Mesodermal cell (in vitro differentiated cells): ENCODE measurements at regions not wholly inside any gene's neighbourhood (a gene's known extent, or its start where the extent isn't known, plus 50 kb on each side); places are given as distances from the start of the nearest gene placed in this dataset.

Source experiments
- H3K27ac ChIP-seq: 2 replicates; pipeline ENCODE4 v1.7.0; 2013; ENCODE audit warnings: mild to moderate bottlenecking, low read depth, low read length, moderate library complexity; ENCODE audit not compliant: severe bottlenecking
- H3K36me3 ChIP-seq: 2 replicates; pipeline ENCODE4 v1.7.1; 2013; ENCODE audit warnings: mild to moderate bottlenecking, low read length, moderate library complexity; ENCODE audit not compliant: control insufficient read depth, insufficient read depth
- H3K4me1 ChIP-seq: one replicate; pipeline ENCODE4 v1.7.1; 2013; ENCODE audit warnings: mild to moderate bottlenecking, low read length; ENCODE audit not compliant: insufficient read depth, control insufficient read depth, poor library complexity, severe bottlenecking
- H3K4me3 ChIP-seq: 2 replicates; pipeline ENCODE4 v1.7.0; 2013; ENCODE audit warnings: low read length, control low read depth, mild to moderate bottlenecking; ENCODE audit not compliant: insufficient read depth, poor library complexity, severe bottlenecking; ENCODE audit errors: extremely low read depth
- H3K9me3 ChIP-seq: 2 replicates; pipeline ENCODE4 v1.7.1; 2013; ENCODE audit warnings: mild to moderate bottlenecking, low read length, moderate library complexity; ENCODE audit not compliant: control insufficient read depth
- WGBS, 2 experiments: methylation state at CpG; one replicate each; pipeline ENCODE4 v1.1.5; 2013; ENCODE audit warnings: missing lambda C conversion rate in 2 of 2; ENCODE audit not compliant: insufficient coverage in 2 of 2; 5-methylcytosine and 5-hydroxymethylcytosine counted together

DNA sequence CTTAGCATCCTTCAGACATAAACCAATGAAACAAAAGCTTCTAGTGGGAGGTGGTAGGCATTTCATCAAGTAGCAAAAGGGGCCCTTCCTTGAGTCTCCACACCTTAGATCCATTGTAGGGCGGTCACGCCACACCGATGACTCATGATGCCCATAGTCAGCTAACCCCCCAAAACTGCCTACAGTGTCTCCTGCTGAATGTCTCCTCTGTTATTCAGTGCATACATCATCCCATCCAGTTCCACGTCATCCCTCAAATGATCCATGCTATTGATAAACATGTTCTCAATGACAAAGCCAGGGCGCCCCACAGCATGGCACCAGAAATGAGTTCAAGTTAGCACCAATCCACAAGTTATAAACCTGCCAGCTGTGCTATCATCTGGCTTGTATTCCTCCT is 57.4 kb upstream of the ACKR3 start:
- no peak overlapping the region for H3K4me3 ChIP-seq
- H3K4me1 ChIP-seq = no peaks in the 10 kb centered on the region
- H3K9me3 ChIP-seq = no peaks in the 10 kb centered on the region
- 91 to 100% methylated on average over 5 of the region's 5 CpGs for WGBS, 2 experiments
- no peaks in the 10 kb centered on the region for H3K36me3 ChIP-seq
- no peak overlapping the region for H3K27ac ChIP-seq

DNA sequence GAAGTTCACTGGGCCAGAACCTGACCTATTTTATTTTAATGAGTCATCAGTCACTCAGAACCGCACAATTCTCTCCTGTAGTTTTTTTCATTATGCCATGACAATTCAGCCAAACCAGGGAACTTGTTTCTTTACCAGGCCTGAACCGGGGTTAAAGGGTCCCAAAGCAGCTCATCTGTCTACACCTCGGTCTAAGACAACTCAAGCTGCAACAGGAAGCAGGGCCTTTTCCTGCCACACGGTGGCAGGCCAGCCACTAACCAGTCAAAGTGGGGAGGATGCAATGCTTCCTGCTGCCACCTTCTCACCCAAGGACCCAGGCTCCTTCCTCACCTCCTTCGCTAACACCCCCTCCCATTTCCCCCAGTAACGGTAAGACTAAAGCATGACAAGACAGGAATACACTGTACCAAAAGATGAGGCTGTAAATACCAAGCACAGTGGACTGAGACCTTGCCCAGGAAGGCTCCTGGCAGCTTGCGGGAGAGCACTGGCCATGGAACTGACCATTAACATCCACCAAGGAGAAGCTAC is 56.7 kb upstream of the ACKR3 start:
- Histone ChIP-seq H3K36me3 (no peaks in the 10 kb centered on the region), H3K27ac (no peak overlapping the region), H3K9me3 (no peaks in the 10 kb centered on the region), H3K4me1 (no peaks in the 10 kb centered on the region), H3K4me3 (no peak overlapping the region)
- WGBS, 2 experiments = 38 to 41% methylated on average over 4 to 5 of the region's 7 CpGs

DNA sequence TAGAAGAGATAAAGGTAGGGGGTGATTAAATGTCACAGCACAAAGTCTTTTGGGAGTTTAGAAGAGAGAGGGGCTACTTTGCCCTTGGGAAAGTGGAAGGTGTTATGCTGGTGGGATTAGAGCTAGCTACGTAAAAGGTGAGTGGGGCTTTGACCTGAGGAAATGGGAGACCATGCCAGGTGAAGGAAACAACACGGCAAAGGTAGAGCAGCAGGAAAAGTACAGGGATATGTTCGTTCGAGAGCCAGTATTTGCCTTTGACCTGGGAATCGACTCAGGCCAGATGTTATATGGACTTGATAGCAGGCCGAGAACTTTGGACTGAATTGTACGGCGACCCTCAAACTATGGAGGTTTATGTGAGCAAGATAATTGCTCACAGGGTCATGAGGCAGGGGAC is 55.7 kb upstream of the ACKR3 start:
- Histone ChIP-seq H3K4me3 (no peak overlapping the region), H3K4me1 (no peaks in the 10 kb centered on the region), H3K27ac (no peak overlapping the region), H3K36me3 (no peaks in the 10 kb centered on the region), H3K9me3 (no peaks in the 10 kb centered on the region)
- WGBS, 2 experiments = 89 to 100% methylated on average over 8 of the region's 8 CpGs

- no peaks in the 10 kb centered on the region for H3K36me3 ChIP-seq
- no peaks in the 10 kb centered on the region for H3K9me3 ChIP-seq
- H3K27ac ChIP-seq = no peak overlapping the region
- H3K4me3 ChIP-seq = no peak overlapping the region
- WGBS, 2 experiments = 85 to 87% methylated on average over 4 to 5 of the region's 6 CpGs
- no peaks in the 10 kb centered on the region for H3K4me1 ChIP-seq
Measured at GRCh38 chr2:236516708-236517107, 52.9 kb upstream of the ACKR3 start.

DNA sequence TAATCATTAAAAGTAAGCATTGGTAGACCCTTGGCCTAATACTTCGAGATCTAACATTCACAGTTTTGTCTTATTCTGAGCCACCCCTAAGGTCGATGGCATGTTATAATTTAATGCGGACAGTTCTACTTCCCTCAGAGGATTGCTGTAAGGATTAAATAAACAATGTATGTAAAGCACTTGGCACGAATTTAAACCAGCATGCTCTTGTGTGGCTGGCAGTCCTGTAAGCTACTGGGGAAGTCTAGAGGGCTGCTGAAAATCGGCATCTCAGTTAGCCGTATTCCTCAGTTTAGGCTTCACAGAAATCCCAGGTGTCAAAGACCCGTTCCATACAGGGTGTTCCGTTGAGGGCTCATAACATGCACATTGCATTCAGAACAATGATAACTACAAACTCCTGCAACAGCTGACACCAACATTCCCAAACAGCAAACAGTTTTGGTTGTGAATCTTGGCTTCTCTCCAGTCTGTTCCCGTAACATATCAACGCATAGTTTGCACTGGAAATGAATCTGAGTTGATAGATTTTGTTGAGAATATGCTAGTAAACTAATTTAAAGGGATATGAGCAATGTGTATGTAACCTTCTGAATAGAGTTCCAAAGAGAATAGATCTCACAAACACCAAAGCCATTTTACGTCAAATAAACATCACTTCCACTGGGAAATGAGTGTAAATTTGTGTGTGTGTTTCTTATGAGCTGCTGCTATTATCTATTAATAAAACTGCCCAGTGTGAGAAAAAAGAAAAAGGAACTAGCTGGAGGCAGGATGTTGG is 52.2 kb upstream of the ACKR3 start:
- no peaks in the 10 kb centered on the region for H3K9me3 ChIP-seq
- WGBS, 2 experiments = 82 to 92% methylated on average over 8 to 9 of the region's 11 CpGs
- H3K4me3 ChIP-seq = no peak overlapping the region
- H3K4me1 ChIP-seq = no peaks in the 10 kb centered on the region
- no peaks in the 10 kb centered on the region for H3K36me3 ChIP-seq
- H3K27ac ChIP-seq = no peak overlapping the region
